ENCODE measurements at regions not wholly inside any gene's neighbourhood (a gene's known extent, or its start where the extent isn't known, plus 50 kb on each side); places are given as distances from the start of the nearest gene placed in this dataset.

- TF ChIP-seq, protein P1, sequence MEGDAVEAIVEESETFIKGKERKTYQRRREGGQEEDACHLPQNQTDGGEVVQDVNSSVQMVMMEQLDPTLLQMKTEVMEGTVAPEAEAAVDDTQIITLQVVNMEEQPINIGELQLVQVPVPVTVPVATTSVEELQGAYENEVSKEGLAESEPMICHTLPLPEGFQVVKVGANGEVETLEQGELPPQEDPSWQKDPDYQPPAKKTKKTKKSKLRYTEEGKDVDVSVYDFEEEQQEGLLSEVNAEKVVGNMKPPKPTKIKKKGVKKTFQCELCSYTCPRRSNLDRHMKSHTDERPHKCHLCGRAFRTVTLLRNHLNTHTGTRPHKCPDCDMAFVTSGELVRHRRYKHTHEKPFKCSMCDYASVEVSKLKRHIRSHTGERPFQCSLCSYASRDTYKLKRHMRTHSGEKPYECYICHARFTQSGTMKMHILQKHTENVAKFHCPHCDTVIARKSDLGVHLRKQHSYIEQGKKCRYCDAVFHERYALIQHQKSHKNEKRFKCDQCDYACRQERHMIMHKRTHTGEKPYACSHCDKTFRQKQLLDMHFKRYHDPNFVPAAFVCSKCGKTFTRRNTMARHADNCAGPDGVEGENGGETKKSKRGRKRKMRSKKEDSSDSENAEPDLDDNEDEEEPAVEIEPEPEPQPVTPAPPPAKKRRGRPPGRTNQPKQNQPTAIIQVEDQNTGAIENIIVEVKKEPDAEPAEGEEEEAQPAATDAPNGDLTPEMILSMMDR (IDR thresholded peaks at IDR 0.05), result no peak
- no peak for TF ChIP-seq POLR2A (IDR thresholded peaks at IDR 0.05)
Measured at GRCh38 chr7:79837915-79838314, 296.7 kb upstream of the GNAI1 start.
